Mesodermal cell (in vitro differentiated cells): ENCODE measurements at regions not wholly inside any gene's neighbourhood (a gene's known extent, or its start where the extent isn't known, plus 50 kb on each side); places are given as distances from the start of the nearest gene placed in this dataset.

Source experiments
- H3K27ac ChIP-seq: 2 replicates; pipeline ENCODE4 v1.7.0; 2013; ENCODE audit warnings: mild to moderate bottlenecking, low read depth, low read length, moderate library complexity; ENCODE audit not compliant: severe bottlenecking
- H3K36me3 ChIP-seq: 2 replicates; pipeline ENCODE4 v1.7.1; 2013; ENCODE audit warnings: mild to moderate bottlenecking, low read length, moderate library complexity; ENCODE audit not compliant: control insufficient read depth, insufficient read depth
- H3K4me1 ChIP-seq: one replicate; pipeline ENCODE4 v1.7.1; 2013; ENCODE audit warnings: mild to moderate bottlenecking, low read length; ENCODE audit not compliant: insufficient read depth, control insufficient read depth, poor library complexity, severe bottlenecking
- H3K4me3 ChIP-seq: 2 replicates; pipeline ENCODE4 v1.7.0; 2013; ENCODE audit warnings: low read length, control low read depth, mild to moderate bottlenecking; ENCODE audit not compliant: insufficient read depth, poor library complexity, severe bottlenecking; ENCODE audit errors: extremely low read depth
- H3K9me3 ChIP-seq: 2 replicates; pipeline ENCODE4 v1.7.1; 2013; ENCODE audit warnings: mild to moderate bottlenecking, low read length, moderate library complexity; ENCODE audit not compliant: control insufficient read depth
- WGBS, 2 experiments: methylation state at CpG; one replicate each; pipeline ENCODE4 v1.1.5; 2013; ENCODE audit warnings: missing lambda C conversion rate in 2 of 2; ENCODE audit not compliant: insufficient coverage in 2 of 2; 5-methylcytosine and 5-hydroxymethylcytosine counted together

GRCh38 chr1:168917309-168917708, 188.3 kb upstream of the DPT start:
- H3K36me3 ChIP-seq: no peaks in the 10 kb centered on the region
- H3K4me3 ChIP-seq: no peak overlapping the region
- WGBS, 2 experiments: 93 to 100% methylated on average over 2 of the region's 2 CpGs
- H3K27ac ChIP-seq: no peak overlapping the region
- H3K4me1 ChIP-seq: peaks cover 10% of the 10 kb centered on the region
- H3K9me3 ChIP-seq: no peaks in the 10 kb centered on the region

DNA sequence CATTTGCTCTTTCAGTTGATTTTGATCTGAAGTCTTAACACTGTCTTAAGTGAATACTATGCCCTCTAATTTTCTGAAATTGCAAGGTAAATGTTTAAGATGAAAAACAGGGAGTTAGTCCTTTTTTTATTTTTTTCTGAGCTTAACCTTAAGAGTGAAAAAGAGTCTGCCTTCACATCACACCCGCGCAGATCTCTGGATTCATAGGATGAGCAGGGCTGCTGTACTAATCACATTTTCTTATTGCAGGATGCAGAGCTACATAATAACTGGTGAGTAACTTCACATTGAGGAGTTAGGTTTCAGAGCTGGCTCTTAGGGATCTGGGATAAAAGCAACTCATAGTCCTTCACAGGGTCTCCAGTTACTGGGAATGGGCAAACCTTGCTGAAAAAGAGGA, 188.7 kb upstream of the ATP1B1 start:
- H3K4me3 ChIP-seq: no peak overlapping the region

DNA sequence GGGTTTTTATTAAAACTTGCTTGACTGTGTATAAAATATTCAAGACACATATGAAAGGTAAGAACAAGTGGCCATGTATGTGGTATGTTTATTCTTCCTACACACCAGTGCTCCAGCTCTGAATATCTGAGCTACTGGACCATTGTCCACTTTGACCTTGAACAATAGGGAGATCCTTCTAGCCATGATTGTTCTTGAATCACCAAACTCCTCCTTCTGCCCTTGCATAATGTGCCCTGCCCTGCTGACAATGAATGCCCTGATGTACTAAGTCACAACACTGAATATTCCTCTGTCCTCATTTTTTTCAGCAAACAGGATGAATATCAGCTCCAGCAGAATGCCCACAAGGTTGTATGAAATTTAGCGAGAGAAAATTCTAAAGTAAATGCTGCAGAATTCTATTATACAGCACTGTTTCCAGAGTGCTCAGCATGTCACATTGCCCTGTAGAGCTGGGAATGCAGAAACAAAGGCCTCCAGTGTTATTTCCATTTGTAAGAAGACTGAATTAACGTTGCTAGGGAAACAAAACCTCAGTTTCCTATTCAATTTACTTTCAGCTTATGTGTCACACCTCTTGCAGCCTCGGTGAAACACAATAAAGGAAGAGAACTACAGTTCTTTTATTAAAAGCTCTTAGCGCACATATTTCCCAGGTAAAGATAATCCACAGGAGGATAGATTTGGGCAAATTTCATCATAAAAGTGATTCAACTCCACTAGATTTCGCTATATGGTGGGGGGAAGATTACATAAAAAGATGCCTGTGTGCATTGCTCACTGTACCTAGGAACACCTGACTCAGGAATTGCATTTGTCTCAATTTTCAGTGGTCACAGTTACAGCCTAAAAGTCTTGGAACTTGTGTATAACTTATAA, 187.4 kb upstream of the ATP1B1 start:
- H3K9me3 ChIP-seq: no peaks in the 10 kb centered on the region
- H3K4me3 ChIP-seq: no peak overlapping the region
- 30 to 90% methylated on average over 2 of the region's 5 CpGs for WGBS, 2 experiments
- peaks cover 19% of the 10 kb centered on the region for H3K4me1 ChIP-seq
- no peaks in the 10 kb centered on the region for H3K36me3 ChIP-seq
- H3K27ac ChIP-seq: peak overlapping the region; percentile 17

More for the DNA sequence above, 188.7 kb upstream of the ATP1B1 start:
- no peaks in the 10 kb centered on the region for H3K9me3 ChIP-seq
- H3K4me1 ChIP-seq: peaks cover 10% of the 10 kb centered on the region
- no peaks in the 10 kb centered on the region for H3K36me3 ChIP-seq
- H3K27ac ChIP-seq: no peak overlapping the region
- WGBS, 2 experiments: 92 to 93% methylated on average over 2 of the region's 2 CpGs

DNA sequence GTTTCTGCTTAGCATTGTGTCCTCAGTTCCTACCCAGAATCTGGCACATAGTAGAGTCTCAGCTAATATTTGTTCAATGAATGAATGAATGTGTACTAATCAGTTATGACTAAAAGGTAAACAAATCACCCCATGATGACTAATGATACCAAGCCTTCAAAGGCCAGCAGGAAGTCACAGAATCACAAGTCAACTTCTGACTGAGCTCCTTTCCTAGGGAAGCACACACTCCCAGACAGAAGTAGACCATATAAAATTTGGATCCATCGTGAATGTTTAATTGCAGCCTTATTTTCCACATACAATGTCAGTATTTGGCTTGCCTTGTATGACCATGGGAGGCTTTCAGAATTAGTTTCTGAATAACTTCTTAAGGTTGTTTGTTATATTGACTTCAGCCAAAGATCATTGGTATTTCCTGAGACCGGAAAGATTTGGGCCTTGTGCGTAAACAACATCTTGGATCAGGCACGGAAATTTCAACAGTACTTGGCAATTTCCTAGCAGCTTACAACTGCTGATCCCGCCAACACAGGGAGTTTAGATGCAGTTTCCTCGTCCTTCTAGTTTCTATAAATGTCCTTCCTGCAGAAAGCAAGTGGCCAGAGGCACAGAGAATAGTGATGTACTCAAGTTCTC, 185.9 kb upstream of the ATP1B1 start:
- no peaks in the 10 kb centered on the region for H3K9me3 ChIP-seq
- peaks cover 19% of the 10 kb centered on the region for H3K4me1 ChIP-seq
- no peak overlapping the region for H3K27ac ChIP-seq
- WGBS, 2 experiments: 89% methylated on average over 5 of the region's 6 CpGs
- H3K4me3 ChIP-seq: no peak overlapping the region
- H3K36me3 ChIP-seq: no peaks in the 10 kb centered on the region

DNA sequence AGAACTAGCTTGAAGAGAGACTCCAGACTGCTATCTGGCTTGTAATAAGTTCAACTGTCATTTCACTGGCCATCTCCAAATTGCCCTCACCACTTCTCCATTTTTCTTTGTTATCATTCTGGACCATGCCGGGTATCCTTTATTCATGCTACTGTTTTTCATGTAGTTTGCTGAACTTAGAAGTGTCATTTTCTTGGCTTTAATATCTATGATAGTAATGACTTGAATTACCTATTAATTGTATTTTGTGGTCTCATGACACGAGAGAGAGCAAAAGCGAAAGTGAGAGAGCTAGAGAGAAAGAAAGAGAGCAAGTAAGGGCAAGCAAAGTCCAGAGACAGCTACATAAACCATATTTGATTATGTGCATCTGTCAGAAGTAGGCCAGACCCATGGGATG, 184.9 kb upstream of the ATP1B1 start:
- WGBS, 2 experiments: 100% methylated on average over 2 of the region's 3 CpGs; no CpG with 5 or more reads in 1 of the 2 experiments
- H3K27ac ChIP-seq: no peak overlapping the region
- H3K4me3 ChIP-seq: no peak overlapping the region
- peaks cover 19% of the 10 kb centered on the region for H3K4me1 ChIP-seq
- H3K36me3 ChIP-seq: no peaks in the 10 kb centered on the region
- H3K9me3 ChIP-seq: no peaks in the 10 kb centered on the region

- Histone ChIP-seq H3K36me3 (no peaks in the 10 kb centered on the region), H3K9me3 (no peaks in the 10 kb centered on the region), H3K27ac (no peak overlapping the region), H3K4me1 (peaks cover 19% of the 10 kb centered on the region), H3K4me3 (no peak overlapping the region)
- WGBS, 2 experiments: 63 to 83% methylated on average over 1 to 3 of the region's 3 CpGs
These were observed 182.9 kb upstream of the ATP1B1 start for GRCh38 chr1:168923521-168924136.

- no peak overlapping the region for H3K4me3 ChIP-seq
- WGBS, 2 experiments: no CpG with 5 or more reads among the region's 1 CpG
These were observed 181.5 kb upstream of the ATP1B1 start for GRCh38 chr1:168924976-168925375.

DNA sequence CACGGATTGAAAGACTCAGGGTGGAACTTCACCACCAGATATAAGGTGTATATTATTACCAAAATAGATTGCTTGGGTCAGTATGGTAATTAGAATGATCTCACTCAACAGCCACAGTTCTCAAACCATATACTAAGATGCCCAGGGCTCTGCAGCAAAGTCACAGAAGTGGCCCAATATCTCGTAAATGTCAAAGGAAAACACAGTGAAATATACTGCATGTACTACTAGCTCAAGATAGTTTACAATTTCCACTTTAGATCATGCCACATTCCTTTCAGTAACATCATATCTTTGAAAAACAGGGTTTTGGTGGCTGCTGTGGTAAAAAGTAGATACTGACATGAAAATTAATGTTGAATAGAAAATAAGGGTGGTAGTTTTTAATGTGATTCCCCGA, 180.3 kb upstream of the ATP1B1 start:
- H3K36me3 ChIP-seq: no peaks in the 10 kb centered on the region
- peaks cover 11% of the 10 kb centered on the region for H3K4me1 ChIP-seq
- H3K4me3 ChIP-seq: no peak overlapping the region
- no peaks in the 10 kb centered on the region for H3K9me3 ChIP-seq
- 83 to 100% methylated on average over 1 of the region's 3 CpGs for WGBS, 2 experiments
- no peak overlapping the region for H3K27ac ChIP-seq

More at GRCh38 chr1:168924976-168925375, 181.5 kb upstream of the ATP1B1 start:
- no peak overlapping the region for H3K27ac ChIP-seq
- peaks cover 19% of the 10 kb centered on the region for H3K4me1 ChIP-seq
- no peaks in the 10 kb centered on the region for H3K36me3 ChIP-seq
- H3K9me3 ChIP-seq: no peaks in the 10 kb centered on the region

DNA sequence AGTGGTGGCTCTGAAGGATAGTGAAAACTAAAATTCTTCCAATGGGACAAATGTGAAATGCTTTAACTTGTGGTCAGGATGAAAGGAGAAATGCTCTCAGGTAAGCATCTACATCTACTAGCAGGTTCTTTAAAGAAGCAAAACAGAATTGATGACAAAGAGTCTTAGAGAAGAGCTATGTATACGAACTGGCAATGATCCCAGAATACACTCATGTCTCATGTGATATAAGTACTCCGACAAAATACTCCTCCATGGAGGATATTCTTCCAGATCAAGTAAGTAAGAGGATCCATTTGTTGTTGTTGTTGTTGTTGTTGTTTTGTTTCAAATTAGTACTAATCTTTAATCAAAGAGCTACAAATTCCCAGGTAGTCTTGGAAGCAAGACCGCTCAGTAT, 174.0 kb upstream of the ATP1B1 start:
- no peaks in the 10 kb centered on the region for H3K36me3 ChIP-seq

GRCh38 chr1:168933141-168933805, 173.2 kb upstream of the ATP1B1 start:
- Histone ChIP-seq H3K4me3 (no peak overlapping the region), H3K9me3 (no peaks in the 10 kb centered on the region), H3K36me3 (no peaks in the 10 kb centered on the region), H3K4me1 (no peaks in the 10 kb centered on the region), H3K27ac (no peak overlapping the region)
- 88 to 98% methylated on average over 1 to 4 of the region's 4 CpGs for WGBS, 2 experiments

More for the DNA sequence above, 174.0 kb upstream of the ATP1B1 start:
- H3K4me1 ChIP-seq: no peaks in the 10 kb centered on the region
- no peaks in the 10 kb centered on the region for H3K9me3 ChIP-seq
- no peak overlapping the region for H3K27ac ChIP-seq
- 100% methylated on average over 1 of the region's 3 CpGs; no CpG with 5 or more reads in 1 of the 2 experiments for WGBS, 2 experiments
- H3K4me3 ChIP-seq: no peak overlapping the region
